Activated T-cell treated with anti-CD3 and anti-CD28 coated beads, Interleukin-2, amount 50 U/mL, for 72 hours (primary cell): ENCODE measurements at regions not wholly inside any gene's neighbourhood (a gene's known extent, or its start where the extent isn't known, plus 50 kb on each side); places are given as distances from the start of the nearest gene placed in this dataset.
"Not testable (repeated sequence)": the region's sequence is repeated elsewhere in the genome, so short reads cannot be mapped to it uniquely, and the experiment has no call there.

Experiments used
- ATAC-seq, 2 donors: fragments of 150-1000 bp; cut with Tn5 transposase; replicated peaks in 1 of 2; 2 replicates each; pipeline ENCODE4 v1.10.0; 2021; ENCODE audit warnings: moderate library complexity in 2 of 2, mild to moderate bottlenecking in 1 of 2
- DNase-seq, 2 donors: peaks; one replicate each; pipeline ENCODE4 v3.0.0; 2021 to 2022; ENCODE audit warnings: mixed read lengths in 1 of 2
- H3K27ac Mint-ChIP-seq: one replicate; pipeline ENCODE4 v1.8.0; 2022; ENCODE audit warnings: mild to moderate bottlenecking, moderate library complexity, mixed read lengths
- H3K27me3 Mint-ChIP-seq: one replicate; pipeline ENCODE4 v1.8.0; 2022; ENCODE audit warnings: low read depth, mixed read lengths
- H3K36me3 Mint-ChIP-seq, 2 donors: one replicate each; pipeline ENCODE4 v1.8.0; 2022; ENCODE audit warnings: mixed read lengths in 2 of 2, mild to moderate bottlenecking in 1 of 2; ENCODE audit not compliant: insufficient read depth in 2 of 2
- H3K4me1 Mint-ChIP-seq: one replicate; pipeline ENCODE4 v1.8.0; 2022; ENCODE audit warnings: low read depth, mixed read lengths
- H3K4me3 Mint-ChIP-seq, 2 donors: one replicate each; pipeline ENCODE4 v1.8.0; 2022; ENCODE audit warnings: mild to moderate bottlenecking in 2 of 2, mixed read lengths in 2 of 2, moderate library complexity in 2 of 2
- H3K9me3 Mint-ChIP-seq, 2 donors: one replicate each; pipeline ENCODE4 v1.8.0; 2022; ENCODE audit warnings: mixed read lengths in 2 of 2

GRCh38 chr7:10596827-10597226 lies 376.8 kb upstream of the PHF14 start:
- Mint-ChIP-seq H3K9me3 (no peaks in the 10 kb centered on the region), H3K36me3 (no peaks in the 10 kb centered on the region), H3K4me1 (no peaks in the 10 kb centered on the region), H3K27me3 (no peaks in the 10 kb centered on the region), H3K4me3 (no peak overlapping the region), H3K27ac (no peak overlapping the region)
- ATAC-seq, result no peak
- DNase-seq, result no peak

- Mint-ChIP-seq H3K9me3 (no peaks in the 10 kb centered on the region), H3K4me3 (no peak overlapping the region), H3K36me3 (no peaks in the 10 kb centered on the region), H3K27ac (no peak overlapping the region), H3K27me3 (no peaks in the 10 kb centered on the region), H3K4me1 (no peaks in the 10 kb centered on the region)
- no peak for DNase-seq
- ATAC-seq, result no peak
Observed at GRCh38 chr7:10604128-10604527, 369.5 kb upstream of the PHF14 start.

DNA sequence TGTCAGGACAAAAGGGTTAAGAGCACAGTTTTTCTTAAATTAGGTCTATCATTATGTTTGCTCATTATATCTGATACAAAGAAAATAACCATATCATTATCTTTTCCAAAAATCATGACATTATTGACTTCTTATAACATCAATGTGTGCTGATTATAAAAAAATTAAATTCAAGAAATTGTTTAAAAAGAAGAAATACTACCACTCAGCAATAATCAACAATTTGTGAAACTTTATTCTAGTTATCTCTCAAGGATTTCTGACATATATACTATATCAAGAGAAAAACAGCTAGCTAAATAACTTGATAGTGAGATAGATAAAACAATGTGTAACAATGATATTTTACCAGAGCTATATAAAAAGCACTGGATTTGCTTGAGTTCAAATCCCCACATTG lies 360.7 kb upstream of the PHF14 start:
- ATAC-seq (no peak), DNase-seq (no peak)
- peaks cover 0 to 3% of the 10 kb centered on the region in 2 donors for H3K36me3 Mint-ChIP-seq
- no peaks in the 10 kb centered on the region for H3K27me3 Mint-ChIP-seq
- H3K4me1 Mint-ChIP-seq, result no peaks in the 10 kb centered on the region
- peaks cover 0 to 2% of the 10 kb centered on the region in 2 donors for H3K9me3 Mint-ChIP-seq
- no peak overlapping the region for H3K27ac Mint-ChIP-seq
- no peak overlapping the region for H3K4me3 Mint-ChIP-seq

DNA sequence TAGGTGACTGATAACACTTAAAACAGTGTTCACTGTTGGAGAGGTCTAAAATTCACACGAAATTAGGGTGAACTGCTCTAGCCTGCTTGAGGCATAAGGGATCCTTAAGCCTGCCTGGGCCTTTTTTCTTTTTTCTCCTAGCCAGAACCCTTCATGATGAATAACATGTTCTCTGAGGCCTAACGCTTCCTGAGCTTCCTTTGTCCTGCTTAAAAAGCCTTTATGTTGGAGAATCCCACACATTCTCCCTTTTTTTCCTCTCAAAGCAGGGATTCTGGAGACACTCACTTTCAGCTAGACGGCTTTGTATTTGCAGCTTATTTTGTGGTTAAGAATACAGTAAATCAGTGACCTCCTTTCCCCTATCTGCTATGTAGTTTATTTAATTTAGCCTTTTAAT lies 354.7 kb upstream of the PHF14 start:
- H3K27me3 Mint-ChIP-seq, result no peaks in the 10 kb centered on the region
- H3K27ac Mint-ChIP-seq, result no peak overlapping the region
- H3K36me3 Mint-ChIP-seq, result peaks cover 0 to 3% of the 10 kb centered on the region in 2 donors
- peaks cover 4 to 5% of the 10 kb centered on the region in 2 donors for H3K9me3 Mint-ChIP-seq
- no peak for DNase-seq
- no peaks in the 10 kb centered on the region for H3K4me1 Mint-ChIP-seq
- ATAC-seq, result no peak
- no peak overlapping the region for H3K4me3 Mint-ChIP-seq

GRCh38 chr7:10632712-10633111 lies 341.0 kb upstream of the PHF14 start:
- Mint-ChIP-seq H3K36me3 (no peaks in the 10 kb centered on the region), H3K4me1 (no peaks in the 10 kb centered on the region)
- ATAC-seq, result no peak

DNA sequence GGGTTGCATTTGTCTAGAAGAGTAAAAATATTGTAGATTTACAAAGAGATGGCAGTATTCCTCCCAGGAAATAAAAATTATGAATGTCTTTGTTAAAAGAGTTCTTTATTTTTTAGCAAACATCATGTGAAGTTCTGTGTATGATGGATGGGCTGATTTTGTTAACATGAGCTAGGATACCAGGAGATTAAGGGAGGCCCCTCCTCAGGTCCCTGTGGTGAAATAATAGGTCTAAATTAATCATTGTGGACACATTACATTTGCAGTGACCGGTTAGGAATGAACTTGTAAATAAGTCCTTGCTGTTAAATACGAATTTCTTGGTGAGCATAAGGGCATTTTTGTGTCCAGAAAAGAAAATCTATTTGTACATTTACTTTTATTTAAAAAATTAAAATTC lies 339.4 kb upstream of the PHF14 start:
- Mint-ChIP-seq H3K27ac (no peak overlapping the region), H3K9me3 (peaks cover 0 to 7% of the 10 kb centered on the region in 2 donors), H3K4me1 (no peaks in the 10 kb centered on the region), H3K4me3 (no peak overlapping the region), H3K27me3 (no peaks in the 10 kb centered on the region), H3K36me3 (no peaks in the 10 kb centered on the region)
- no peak for DNase-seq
- ATAC-seq, result no peak

More at GRCh38 chr7:10632712-10633111, 341.0 kb upstream of the PHF14 start:
- no peak overlapping the region for H3K4me3 Mint-ChIP-seq
- H3K9me3 Mint-ChIP-seq, result peaks cover 3 to 7% of the 10 kb centered on the region in 2 donors
- H3K27ac Mint-ChIP-seq, result no peak overlapping the region
- no peaks in the 10 kb centered on the region for H3K27me3 Mint-ChIP-seq
- no peak for DNase-seq

DNA sequence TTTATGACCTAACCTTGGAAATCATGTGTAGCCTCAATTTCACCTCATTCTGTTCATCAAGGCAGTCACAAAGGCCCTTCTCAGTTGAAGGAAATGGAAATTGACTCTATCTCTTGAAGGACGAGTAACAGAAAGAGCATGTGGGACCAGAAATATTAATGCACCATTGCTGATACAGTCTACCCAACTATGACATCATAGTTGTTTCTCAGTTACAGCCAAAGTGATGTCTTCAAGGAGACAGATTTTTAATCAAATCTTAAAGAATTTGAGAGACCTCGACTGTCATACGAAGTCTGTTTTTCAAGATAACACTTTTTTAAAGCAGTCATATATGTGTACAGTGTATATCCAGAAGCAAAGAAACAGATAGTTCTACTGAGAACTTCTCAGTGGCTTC lies 335.7 kb upstream of the PHF14 start:
- Mint-ChIP-seq H3K9me3 (no peaks in the 10 kb centered on the region), H3K36me3 (no peaks in the 10 kb centered on the region), H3K4me1 (peaks cover under 1% of the 10 kb centered on the region), H3K4me3 (no peak overlapping the region), H3K27ac (no peak overlapping the region), H3K27me3 (no peaks in the 10 kb centered on the region)
- ATAC-seq (no peak), DNase-seq (no peak)

- no peak for DNase-seq
- no peaks in the 10 kb centered on the region for H3K9me3 Mint-ChIP-seq
- peak overlapping the region in 1 of 2 donors; percentile 11 for H3K4me3 Mint-ChIP-seq
Observed at GRCh38 chr7:10643545-10643944, 330.1 kb upstream of the PHF14 start.

DNA sequence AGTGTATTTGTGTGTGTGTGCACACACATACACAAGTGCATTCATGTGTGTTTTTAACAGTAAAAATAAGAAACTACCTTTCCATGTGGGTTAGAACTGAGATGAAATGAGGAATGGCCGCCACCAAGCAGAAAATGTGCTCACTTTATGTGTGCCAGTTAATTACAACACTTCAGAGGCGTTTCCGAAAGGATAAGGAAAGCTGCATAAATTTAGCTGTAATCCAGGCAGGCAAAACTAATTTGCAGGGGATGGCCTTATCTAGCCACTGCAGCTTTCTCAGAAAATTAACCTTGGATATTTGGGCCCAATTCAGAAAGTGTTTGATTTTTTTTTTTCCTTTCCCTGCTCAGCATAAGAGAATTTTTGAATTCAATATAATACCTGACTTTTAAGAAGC lies 328.8 kb upstream of the PHF14 start:
- H3K36me3 Mint-ChIP-seq, result no peaks in the 10 kb centered on the region
- DNase-seq (no peak), ATAC-seq (no peak)
- H3K4me1 Mint-ChIP-seq, result peaks cover 8% of the 10 kb centered on the region
- H3K27ac Mint-ChIP-seq, result no peak overlapping the region
- no peaks in the 10 kb centered on the region for H3K9me3 Mint-ChIP-seq
- no peaks in the 10 kb centered on the region for H3K27me3 Mint-ChIP-seq
- H3K4me3 Mint-ChIP-seq, result no peak overlapping the region

More at GRCh38 chr7:10643545-10643944, 330.1 kb upstream of the PHF14 start:
- ATAC-seq, result peak in 1 of 2 donors; percentile 32
- H3K36me3 Mint-ChIP-seq, result no peaks in the 10 kb centered on the region
- H3K4me1 Mint-ChIP-seq, result peaks cover 8% of the 10 kb centered on the region
- peak overlapping the region; percentile 6 for H3K27ac Mint-ChIP-seq
- no peaks in the 10 kb centered on the region for H3K27me3 Mint-ChIP-seq

DNA sequence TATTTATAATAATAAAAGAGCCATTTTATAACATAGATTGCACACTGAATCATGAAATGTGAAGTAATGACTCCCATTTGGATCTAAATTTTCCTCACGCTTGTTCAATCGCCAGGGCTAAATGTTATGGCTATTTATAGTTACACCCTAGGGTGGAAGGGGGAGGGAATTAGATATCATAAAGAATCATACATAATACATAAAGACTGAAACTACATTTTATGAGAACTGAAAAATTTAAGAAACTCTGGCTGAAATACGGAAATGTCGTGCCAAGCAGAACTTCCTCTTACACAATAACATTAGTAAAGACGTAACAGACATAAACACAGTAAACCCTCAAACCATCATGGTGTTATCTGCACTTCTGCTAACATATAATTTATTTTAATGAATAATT lies 327.5 kb upstream of the PHF14 start:
- Mint-ChIP-seq H3K4me3 (no peak overlapping the region), H3K9me3 (no peaks in the 10 kb centered on the region), H3K4me1 (peaks cover 8% of the 10 kb centered on the region), H3K27ac (no peak overlapping the region), H3K27me3 (no peaks in the 10 kb centered on the region), H3K36me3 (no peaks in the 10 kb centered on the region)
- no peak for DNase-seq
- ATAC-seq, result no peak

GRCh38 chr7:10648289-10648688 lies 325.4 kb upstream of the PHF14 start:
- peaks cover 4% of the 10 kb centered on the region for H3K4me1 Mint-ChIP-seq
- H3K36me3 Mint-ChIP-seq, result no peaks in the 10 kb centered on the region
- no peaks in the 10 kb centered on the region for H3K27me3 Mint-ChIP-seq
- no peaks in the 10 kb centered on the region for H3K9me3 Mint-ChIP-seq
- ATAC-seq (no peak), DNase-seq (no peak)
- no peak overlapping the region for H3K4me3 Mint-ChIP-seq
- no peak overlapping the region for H3K27ac Mint-ChIP-seq

- not testable (repeated sequence) for H3K36me3 Mint-ChIP-seq, ATAC-seq, DNase-seq, H3K4me3 Mint-ChIP-seq, H3K27ac Mint-ChIP-seq, H3K9me3 Mint-ChIP-seq, H3K27me3 Mint-ChIP-seq, H3K4me1 Mint-ChIP-seq
Observed at GRCh38 chr7:10649120-10649519, 324.6 kb upstream of the PHF14 start.

GRCh38 chr7:10655031-10655430 lies 318.6 kb upstream of the PHF14 start:
- Mint-ChIP-seq H3K27ac (no peak overlapping the region), H3K36me3 (no peaks in the 10 kb centered on the region), H3K4me3 (no peak overlapping the region), H3K27me3 (no peaks in the 10 kb centered on the region), H3K4me1 (no peaks in the 10 kb centered on the region), H3K9me3 (no peaks in the 10 kb centered on the region)
- ATAC-seq (no peak), DNase-seq (no peak)

- Mint-ChIP-seq H3K4me1 (no peaks in the 10 kb centered on the region), H3K9me3 (no peaks in the 10 kb centered on the region), H3K36me3 (no peaks in the 10 kb centered on the region), H3K27ac (no peak overlapping the region), H3K4me3 (no peak overlapping the region), H3K27me3 (no peaks in the 10 kb centered on the region)
- DNase-seq (no peak), ATAC-seq (no peak)
Observed at GRCh38 chr7:10657201-10657600, 316.5 kb upstream of the PHF14 start.
